Keratinocyte (primary cell): ENCODE measurements at regions not wholly inside any gene's neighbourhood (a gene's known extent, or its start where the extent isn't known, plus 50 kb on each side); places are given as distances from the start of the nearest gene placed in this dataset.

Experiments
- DNase-seq: peaks from one replicate; pipeline ENCODE4 v3.0.0-alpha.2; 2011; ENCODE audit warnings: low read depth, missing footprints, low spot score
- FAIRE-seq: peaks from 2 replicates; lab custom pipeline; 2011; peaks lifted over from hg19 to GRCh38; lab: Jason Lieb, UNC
- H2AFZ ChIP-seq: 2 replicates; pipeline ENCODE4 v1.6.0; 2012; ENCODE audit warnings: low read length, control low read depth, inconsistent platforms; ENCODE audit not compliant: control insufficient read depth
- H3K27ac ChIP-seq: 2 replicates; pipeline ENCODE4 v1.5.1; 2011; ENCODE audit warnings: low read length; ENCODE audit not compliant: control insufficient read depth, insufficient read depth
- H3K27me3 ChIP-seq: 3 replicates; pipeline ENCODE4 v1.6.0; 2011; ENCODE audit warnings: low read length; ENCODE audit not compliant: control insufficient read depth, insufficient read depth; ENCODE audit errors: extremely low read depth
- H3K36me3 ChIP-seq, 2 experiments: 2 replicates in 1 of 2; 3 replicates in 1 of 2; pipeline ENCODE4 v1.5.1; 2011; ENCODE audit warnings: low read length in 2 of 2, mild to moderate bottlenecking in 1 of 2; ENCODE audit not compliant: control insufficient read depth in 2 of 2, insufficient read depth in 2 of 2; ENCODE audit errors: extremely low read depth in 1 of 2
- H3K4me1 ChIP-seq: 3 replicates; pipeline ENCODE4 v1.5.1; 2011; ENCODE audit warnings: low read length; ENCODE audit not compliant: control insufficient read depth, insufficient read depth; ENCODE audit errors: extremely low read depth
- H3K4me2 ChIP-seq: 3 replicates; pipeline ENCODE4 v1.6.0; 2011; ENCODE audit warnings: low read depth, low read length; ENCODE audit not compliant: control insufficient read depth, insufficient read depth; ENCODE audit errors: extremely low read depth
- H3K4me3 ChIP-seq, 3 experiments: fragments of 200-600 bp in 1 of 3; sonication (generic) in 1 of 3; 2 replicates in 2 of 3; 3 replicates in 1 of 3; pipeline ENCODE4 v1.5.1; 2011 to 2016; ENCODE audit warnings: low read length in 3 of 3, mild to moderate bottlenecking in 3 of 3, control low read depth in 2 of 3, inconsistent platforms in 1 of 3, low read depth in 1 of 3, mixed read lengths in 1 of 3, mixed run types in 1 of 3, moderate library complexity in 1 of 3; ENCODE audit not compliant: control insufficient read depth in 2 of 3, insufficient read depth in 2 of 3; ENCODE audit errors: extremely low read depth in 1 of 3
- H3K79me2 ChIP-seq: 2 replicates; pipeline ENCODE4 v1.6.0; 2012; ENCODE audit warnings: low read length; ENCODE audit not compliant: control insufficient read depth, insufficient read depth
- H3K9ac ChIP-seq: 3 replicates; pipeline ENCODE4 v1.6.0; 2011; ENCODE audit warnings: low read length; ENCODE audit not compliant: control insufficient read depth, insufficient read depth; ENCODE audit errors: extremely low read depth
- H3K9me1 ChIP-seq: 3 replicates; pipeline ENCODE4 v1.6.0; 2011; ENCODE audit warnings: low read length; ENCODE audit not compliant: control insufficient read depth, insufficient read depth; ENCODE audit errors: extremely low read depth
- H3K9me3 ChIP-seq: 2 replicates; pipeline ENCODE4 v1.5.1; 2012; ENCODE audit warnings: low read depth, low read length; ENCODE audit not compliant: control insufficient read depth
- H4K20me1 ChIP-seq: 3 replicates; pipeline ENCODE4 v1.6.0; 2011; ENCODE audit warnings: low read length; ENCODE audit not compliant: control insufficient read depth, insufficient read depth; ENCODE audit errors: extremely low read depth
- EZH2 ChIP-seq: IDR thresholded peaks from one replicate; pipeline ENCODE4 v1.6.1; 2012; ENCODE audit warnings: inconsistent platforms, mild to moderate bottlenecking, low read length, moderate library complexity
- dilution Hi-C: fragments of 300-500 bp; cut with MboI; formaldehyde crosslinking; loops from one replicate; pipeline ENCODE4 v1.7.0; 2020; ENCODE audit warnings: low sequenced_read_pairs; ENCODE audit not compliant: extremely low pct_ligation_motif_present
- TF ChIP-seq, protein P1 (sequence below), 3 experiments: IDR thresholded peaks in 1 of 3; conservative IDR thresholded peaks in 1 of 3; optimal IDR thresholded peaks in 1 of 3; 2 replicates in 2 of 3; 3 replicates in 1 of 3; pipeline versions ENCODE3 to v1.5.1; 2011; ENCODE audit warnings: low read length in 3 of 3, mild to moderate bottlenecking in 3 of 3, moderate library complexity in 2 of 3, control low read depth in 1 of 3, inconsistent platforms in 1 of 3; ENCODE audit not compliant: insufficient read depth in 2 of 3; ENCODE audit errors: extremely low read depth in 1 of 3

DNA sequence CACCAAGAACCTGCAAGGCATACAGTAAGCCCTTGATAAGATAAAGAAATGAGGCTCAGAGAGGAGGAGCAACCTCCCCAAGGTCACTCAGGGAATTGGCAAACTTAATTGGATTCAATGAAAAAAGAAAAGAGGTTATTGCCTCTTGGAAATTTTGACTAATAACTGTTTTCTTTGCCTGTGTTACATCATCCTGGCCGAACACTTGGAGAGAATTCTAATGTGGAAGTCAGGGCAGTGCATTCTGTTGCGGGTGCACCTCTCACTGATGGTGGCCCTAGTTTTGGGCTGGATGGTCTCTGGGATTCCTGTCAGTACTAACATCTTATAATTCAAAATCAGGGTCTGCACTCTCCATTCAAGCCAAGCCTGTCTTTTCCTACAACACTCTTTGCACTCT, 186.2 kb upstream of the BCOR start:
- no peak for TF ChIP-seq EZH2
- TF ChIP-seq, protein P1, sequence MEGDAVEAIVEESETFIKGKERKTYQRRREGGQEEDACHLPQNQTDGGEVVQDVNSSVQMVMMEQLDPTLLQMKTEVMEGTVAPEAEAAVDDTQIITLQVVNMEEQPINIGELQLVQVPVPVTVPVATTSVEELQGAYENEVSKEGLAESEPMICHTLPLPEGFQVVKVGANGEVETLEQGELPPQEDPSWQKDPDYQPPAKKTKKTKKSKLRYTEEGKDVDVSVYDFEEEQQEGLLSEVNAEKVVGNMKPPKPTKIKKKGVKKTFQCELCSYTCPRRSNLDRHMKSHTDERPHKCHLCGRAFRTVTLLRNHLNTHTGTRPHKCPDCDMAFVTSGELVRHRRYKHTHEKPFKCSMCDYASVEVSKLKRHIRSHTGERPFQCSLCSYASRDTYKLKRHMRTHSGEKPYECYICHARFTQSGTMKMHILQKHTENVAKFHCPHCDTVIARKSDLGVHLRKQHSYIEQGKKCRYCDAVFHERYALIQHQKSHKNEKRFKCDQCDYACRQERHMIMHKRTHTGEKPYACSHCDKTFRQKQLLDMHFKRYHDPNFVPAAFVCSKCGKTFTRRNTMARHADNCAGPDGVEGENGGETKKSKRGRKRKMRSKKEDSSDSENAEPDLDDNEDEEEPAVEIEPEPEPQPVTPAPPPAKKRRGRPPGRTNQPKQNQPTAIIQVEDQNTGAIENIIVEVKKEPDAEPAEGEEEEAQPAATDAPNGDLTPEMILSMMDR (optimal IDR thresholded peaks at IDR 0.05 in 1 of 3, IDR thresholded peaks at IDR 0.05 in 1 of 3, conservative IDR thresholded peaks at IDR 0.05 in 1 of 3; ENCODE audit: extremely low read depth in 1 of 3, insufficient read depth in 2 of 3, low read length in 3 of 3) = no peak
- no peak overlapping the region for H3K4me2 ChIP-seq
- no peaks in the 10 kb centered on the region for H3K79me2 ChIP-seq
- no peak overlapping the region for H3K27ac ChIP-seq
- DNase-seq = no peak
- dilution Hi-C loops = no loop called here
- H4K20me1 ChIP-seq = no peaks in the 10 kb centered on the region
- no peak overlapping the region for H3K9ac ChIP-seq
- H3K4me1 ChIP-seq = no peaks in the 10 kb centered on the region
- no peaks in the 10 kb centered on the region for H3K9me3 ChIP-seq
- H3K9me1 ChIP-seq = no peaks in the 10 kb centered on the region
- H3K4me3 ChIP-seq = no peak overlapping the region
- H3K36me3 ChIP-seq = no peaks in the 10 kb centered on the region
- no peak for FAIRE-seq
- no peak overlapping the region for H2AFZ ChIP-seq
- no peaks in the 10 kb centered on the region for H3K27me3 ChIP-seq

DNA sequence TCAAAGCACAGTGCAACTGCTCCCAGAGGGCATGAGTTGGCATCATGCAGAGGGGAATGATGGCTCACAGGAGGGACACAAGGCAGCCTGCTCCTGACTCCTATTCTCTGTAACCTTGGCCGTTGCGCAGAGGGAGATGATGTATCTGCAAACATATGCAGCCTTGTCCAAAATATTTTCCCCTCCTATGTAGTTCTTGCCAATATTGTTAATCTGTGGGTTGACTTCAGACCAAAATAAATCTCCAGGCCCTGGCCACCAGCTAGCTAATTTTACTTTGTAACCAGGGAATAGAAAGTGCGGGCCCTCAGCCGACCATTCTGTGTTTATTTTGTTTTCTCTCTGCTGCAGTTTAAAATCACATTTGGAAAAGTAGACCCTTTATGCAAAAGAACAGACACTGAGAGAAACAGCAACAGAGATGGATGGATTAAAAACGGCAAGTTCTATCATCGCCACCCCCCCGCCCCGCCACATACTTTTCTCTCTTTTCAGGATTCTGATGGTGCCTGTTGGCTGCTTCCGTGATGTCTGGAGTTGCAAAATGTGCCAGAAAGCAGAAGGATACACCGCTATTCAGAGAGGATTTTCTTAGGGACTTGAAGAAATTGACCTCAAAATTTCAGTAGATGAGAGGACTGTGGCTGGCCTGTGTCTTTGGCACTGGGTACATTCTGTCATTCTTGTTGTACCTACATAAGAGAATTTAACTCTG, 185.3 kb upstream of the BCOR start:
- H3K9ac ChIP-seq = no peak overlapping the region
- no peak for FAIRE-seq
- DNase-seq = no peak
- no peaks in the 10 kb centered on the region for H3K9me3 ChIP-seq
- H4K20me1 ChIP-seq = no peaks in the 10 kb centered on the region
- no peak overlapping the region for H3K27ac ChIP-seq
- H2AFZ ChIP-seq = no peak overlapping the region
- dilution Hi-C loops = no loop called here
- no peak overlapping the region for H3K4me3 ChIP-seq
- H3K9me1 ChIP-seq = no peaks in the 10 kb centered on the region
- H3K27me3 ChIP-seq = no peaks in the 10 kb centered on the region
- H3K4me1 ChIP-seq = no peaks in the 10 kb centered on the region
- H3K79me2 ChIP-seq = no peaks in the 10 kb centered on the region
- no peak overlapping the region for H3K4me2 ChIP-seq
- no peaks in the 10 kb centered on the region for H3K36me3 ChIP-seq
- TF ChIP-seq EZH2 = no peak
- TF ChIP-seq, protein P1 (optimal IDR thresholded peaks at IDR 0.05 in 1 of 3, IDR thresholded peaks at IDR 0.05 in 1 of 3, conservative IDR thresholded peaks at IDR 0.05 in 1 of 3; ENCODE audit: extremely low read depth in 1 of 3, insufficient read depth in 2 of 3, low read length in 3 of 3) = no peak
